HG03025 (cell line): ENCODE measurements at regions not wholly inside any gene's neighbourhood (a gene's known extent, or its start where the extent isn't known, plus 50 kb on each side); places are given as distances from the start of the nearest gene placed in this dataset.
"Not testable (repeated sequence)": the region's sequence is repeated elsewhere in the genome, so short reads cannot be mapped to it uniquely, and the experiment has no call there.

ENCODE experiments used
- ATAC-seq: cut with Tn5 transposase; IDR thresholded peaks from one replicate; pipeline ENCODE4 v1.9.1; 2021; ENCODE audit warnings: mild to moderate bottlenecking, moderate library complexity; ENCODE audit not compliant: unreplicated experiment, low FRiP score

DNA sequence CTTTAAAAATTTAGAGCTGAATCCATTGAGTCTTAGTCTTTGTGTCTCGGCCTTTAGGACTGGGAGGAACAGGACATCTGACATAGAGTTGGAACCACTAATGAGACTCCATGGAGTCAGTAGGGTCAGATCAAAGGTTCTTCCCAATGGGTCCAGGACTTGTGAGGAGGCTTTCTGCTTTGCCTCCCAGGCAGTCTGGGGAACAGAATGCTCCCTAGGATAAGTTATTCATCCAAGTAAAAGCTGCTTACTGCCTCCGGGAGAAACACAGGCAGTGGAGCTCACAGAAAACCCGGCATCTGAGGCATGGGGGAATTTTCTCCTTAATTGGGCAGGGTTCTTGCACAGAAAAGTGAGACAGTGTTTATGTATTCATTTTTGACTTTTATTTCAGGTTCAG, 216.4 kb downstream of the SEC23IP start:
- ATAC-seq = no peak

DNA sequence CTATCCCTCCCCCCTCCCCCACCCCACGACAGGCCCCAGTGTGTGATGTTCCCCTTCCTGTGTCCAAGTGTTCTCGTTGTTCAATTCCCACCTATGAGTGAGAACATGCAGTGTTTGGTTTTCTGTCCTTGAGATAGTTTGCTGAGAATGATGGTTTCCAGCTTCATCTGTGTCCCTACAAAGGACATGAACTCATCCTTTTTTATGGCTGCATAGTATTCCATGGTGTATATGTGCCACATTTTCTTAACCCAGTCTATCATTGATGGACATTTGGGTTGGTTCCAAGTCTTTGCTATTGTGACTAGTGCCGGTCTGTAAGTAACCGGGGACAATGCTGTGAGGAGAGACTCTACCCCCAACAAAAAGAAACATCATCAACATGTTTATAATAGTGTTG, 217.2 kb downstream of the SEC23IP start:
- not testable (repeated sequence) for ATAC-seq

DNA sequence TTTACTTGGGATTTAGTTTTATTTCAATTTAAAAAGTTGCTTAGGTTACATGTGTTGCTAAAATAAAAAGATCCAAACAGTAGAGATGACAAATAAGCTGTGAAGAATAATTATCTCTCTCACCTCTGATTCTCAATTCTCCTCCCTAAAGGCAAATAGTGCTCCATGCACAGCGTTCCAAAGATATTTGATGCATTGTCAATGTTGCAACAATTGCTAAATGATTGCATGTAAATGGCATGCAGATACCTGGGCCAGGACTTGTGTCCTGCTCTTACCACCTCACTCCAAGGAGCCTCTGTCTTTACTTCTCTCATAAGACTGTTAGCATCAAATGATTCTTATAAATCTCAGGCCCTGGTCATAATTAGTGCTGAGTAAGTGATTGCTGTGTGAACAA, 217.7 kb downstream of the SEC23IP start:
- ATAC-seq = no peak

DNA sequence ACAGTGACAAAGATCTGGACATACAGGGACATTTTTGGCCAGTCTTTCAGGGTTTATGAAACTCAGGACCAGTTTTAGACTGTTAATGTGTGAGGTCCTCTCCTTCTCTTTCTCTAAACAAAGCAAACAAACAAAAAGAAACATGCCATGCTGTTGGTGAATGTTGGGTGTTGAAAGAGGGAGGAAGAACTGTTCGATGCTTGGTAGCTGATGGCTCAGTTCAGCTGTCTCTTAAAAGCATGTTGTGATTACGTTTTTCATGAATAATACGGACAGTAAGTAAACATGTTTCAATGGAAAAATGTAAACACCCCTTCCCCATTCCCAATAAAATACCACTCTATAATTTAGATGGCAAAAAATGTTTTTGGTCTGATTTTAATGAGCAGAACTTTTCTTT, 219.1 kb downstream of the SEC23IP start:
- ATAC-seq = no peak

DNA sequence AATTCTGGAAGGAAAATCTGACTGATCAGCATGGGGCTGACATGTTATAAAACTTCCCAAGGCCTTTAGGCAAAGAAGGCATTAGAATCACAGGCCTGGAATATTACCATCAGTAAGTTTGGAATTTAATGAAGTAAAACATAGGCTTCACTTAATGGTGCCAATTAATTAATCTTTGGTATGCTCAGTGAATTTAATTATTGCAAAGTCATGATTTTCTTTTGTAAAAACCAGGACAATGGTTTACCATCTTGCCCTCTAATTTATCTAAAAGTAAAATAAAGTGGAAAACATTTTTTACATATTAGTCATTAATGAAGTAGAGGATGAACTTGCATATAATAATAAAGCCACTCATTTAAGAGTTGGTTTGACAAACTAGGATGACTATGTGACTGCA, 220.3 kb downstream of the SEC23IP start:
- ATAC-seq = no peak

DNA sequence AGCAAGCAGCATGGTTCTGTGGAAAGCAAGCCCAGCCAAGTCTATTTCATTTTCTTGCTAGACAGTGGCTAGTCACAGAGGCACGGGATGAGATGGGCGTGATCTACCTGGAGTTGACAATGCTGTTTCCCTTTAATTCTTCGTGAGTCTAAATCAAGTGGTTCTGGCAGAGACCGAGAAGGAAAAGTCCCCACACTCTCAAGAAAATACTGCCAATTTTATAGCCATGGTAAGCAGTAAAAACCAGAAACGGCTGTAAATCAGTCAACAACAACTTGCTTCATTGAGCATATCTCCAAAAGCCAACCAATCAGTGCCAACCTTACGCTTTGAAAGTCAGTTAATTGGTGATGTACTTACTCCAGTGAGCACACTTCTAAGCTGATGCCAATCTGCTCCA, 223.4 kb downstream of the SEC23IP start:
- no peak for ATAC-seq

DNA sequence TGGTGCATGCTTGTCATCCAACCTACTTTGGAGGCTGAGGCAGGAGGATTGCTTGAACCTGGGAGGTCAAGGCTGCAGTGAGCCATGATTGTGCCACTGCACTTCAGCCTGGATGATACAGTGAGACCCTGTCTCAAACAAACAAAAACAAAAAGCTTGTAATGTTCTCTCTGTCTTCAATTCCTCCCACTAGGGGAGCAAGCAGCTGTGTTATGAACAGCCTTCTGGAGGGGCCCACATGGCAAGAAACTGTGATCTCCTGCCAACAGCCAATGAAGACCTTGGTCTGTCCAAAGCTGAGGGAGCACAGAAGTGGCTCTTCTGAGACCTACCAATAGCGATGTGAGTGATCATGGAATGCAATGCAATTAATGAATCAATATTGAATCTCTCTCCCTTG, 229.2 kb downstream of the SEC23IP start:
- ATAC-seq = no peak

DNA sequence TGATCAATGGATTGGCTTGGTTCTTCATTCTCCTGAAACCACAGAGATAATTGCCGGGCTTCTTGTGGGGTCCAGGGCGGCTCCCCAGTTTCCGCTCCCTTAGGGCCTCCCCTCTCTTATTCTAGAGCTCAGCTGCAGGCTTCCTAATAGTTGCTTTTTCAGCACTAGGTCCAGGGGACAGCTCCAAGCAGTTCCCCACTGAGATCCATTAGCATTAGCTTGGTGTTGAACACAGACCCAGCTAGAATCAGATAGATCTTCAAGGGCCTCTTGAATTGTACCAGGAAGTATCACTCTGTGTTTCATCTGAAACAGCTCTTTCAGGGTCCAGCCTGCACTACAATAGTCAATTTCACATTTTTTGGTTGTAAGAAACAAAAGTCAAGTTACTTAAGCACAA, 238.7 kb downstream of the SEC23IP start:
- no peak for ATAC-seq

DNA sequence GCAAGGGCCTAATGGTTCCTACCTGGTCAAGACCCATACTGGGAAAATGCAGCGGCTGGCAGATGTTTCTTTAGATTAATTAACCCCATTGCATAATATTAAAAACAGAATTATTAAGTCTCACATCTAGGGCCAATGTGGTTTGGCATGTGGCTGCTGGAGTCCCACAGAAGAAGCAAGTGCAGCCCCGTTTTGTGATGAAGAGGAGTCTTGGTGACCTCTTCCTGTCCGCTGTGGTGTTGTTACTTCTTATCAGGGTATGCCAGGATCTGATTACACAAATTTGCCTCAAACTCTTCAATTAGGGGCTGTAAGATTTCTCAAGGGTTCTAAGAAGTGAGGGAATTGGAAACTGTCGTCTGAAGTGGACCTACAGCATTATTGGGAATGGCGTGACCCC, 240.3 kb downstream of the SEC23IP start:
- no peak for ATAC-seq

DNA sequence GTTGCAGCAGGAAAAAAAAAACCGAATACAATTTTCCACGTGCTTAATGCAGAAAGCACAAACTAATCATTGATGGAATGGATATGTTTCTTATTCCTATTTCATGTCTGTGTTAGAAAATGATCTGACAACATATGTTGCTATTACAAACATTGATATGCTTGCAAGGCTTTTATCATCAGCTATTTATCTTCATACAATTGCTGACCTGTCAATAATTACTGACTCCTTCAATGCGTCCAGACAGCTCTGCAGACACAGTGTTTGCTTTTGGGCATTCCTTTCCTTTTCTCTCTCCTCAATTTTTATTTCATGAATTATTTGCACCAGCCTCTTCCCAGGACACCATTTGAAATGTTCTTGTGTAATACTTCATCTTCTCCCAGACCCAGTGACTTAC, 246.2 kb downstream of the SEC23IP start:
- ATAC-seq = no peak

DNA sequence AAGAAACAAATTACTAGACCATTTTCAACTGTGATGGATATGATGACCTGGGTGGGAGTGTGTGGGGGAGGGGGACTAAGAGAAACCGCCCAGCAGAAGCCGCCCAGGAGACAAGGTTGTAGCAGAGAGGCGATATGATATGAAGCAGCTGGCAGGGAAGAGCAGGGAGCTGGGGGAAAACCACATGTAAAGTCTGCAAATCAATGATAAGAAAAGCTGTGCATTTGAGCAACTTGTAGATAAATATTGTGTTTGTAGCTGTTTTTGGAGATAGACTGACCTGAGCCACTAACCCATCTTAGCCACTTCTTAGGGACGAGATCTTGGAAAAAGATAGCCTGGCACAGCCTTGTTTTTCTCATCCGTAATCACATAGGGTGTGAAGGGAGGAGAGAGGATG, 252.6 kb downstream of the SEC23IP start:
- ATAC-seq = no peak

DNA sequence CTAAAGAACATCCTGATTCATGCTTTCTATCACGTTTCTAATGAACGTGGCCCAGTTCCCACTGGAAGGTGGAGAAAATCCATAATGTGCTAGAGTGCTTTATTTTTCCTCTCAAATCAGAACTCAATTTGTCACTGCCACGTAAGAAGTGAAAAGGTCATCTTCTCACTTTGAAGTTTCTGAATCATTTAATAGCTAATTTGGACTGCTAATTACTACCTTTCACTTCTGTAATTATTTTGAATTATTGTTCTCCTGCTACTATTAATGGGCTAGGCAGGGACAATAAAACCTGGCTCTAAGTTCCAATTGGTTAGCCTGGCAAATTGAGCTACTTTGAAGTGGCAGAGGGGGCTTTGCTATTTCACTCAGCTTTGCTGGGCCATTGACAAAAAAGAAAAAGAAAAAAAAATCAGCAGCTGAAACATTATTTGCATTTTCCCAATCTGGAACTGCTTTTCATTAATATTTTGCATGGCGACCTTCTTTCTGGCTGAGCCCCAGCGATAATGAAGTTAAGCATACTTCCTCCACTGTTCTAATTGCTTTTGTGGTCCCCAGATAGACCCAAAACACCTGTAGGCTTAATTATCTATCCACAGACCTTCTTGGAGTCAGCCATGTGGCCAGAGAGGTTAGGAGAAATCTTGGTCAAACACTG, 264.2 kb downstream of the SEC23IP start:
- no peak for ATAC-seq

DNA sequence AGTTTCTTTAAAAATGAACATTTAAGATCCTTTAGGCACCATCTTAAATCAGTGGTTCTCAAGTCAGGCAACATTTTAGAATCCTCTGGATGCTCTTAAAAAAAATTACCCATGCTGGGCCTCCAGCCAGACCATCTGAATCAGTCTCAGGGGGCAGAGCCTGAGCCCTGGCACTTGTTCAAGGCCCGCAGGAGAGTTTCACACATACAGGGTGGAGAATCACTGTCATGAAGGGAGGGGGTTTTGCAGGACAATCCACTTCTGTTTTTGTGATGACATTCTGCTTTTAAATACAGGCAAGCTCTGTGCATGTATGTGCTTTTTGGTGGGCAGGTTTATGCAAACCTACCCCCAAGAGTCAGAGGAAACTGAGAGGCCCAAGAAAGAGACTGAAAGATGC, 268.6 kb downstream of the SEC23IP start:
- no peak for ATAC-seq

DNA sequence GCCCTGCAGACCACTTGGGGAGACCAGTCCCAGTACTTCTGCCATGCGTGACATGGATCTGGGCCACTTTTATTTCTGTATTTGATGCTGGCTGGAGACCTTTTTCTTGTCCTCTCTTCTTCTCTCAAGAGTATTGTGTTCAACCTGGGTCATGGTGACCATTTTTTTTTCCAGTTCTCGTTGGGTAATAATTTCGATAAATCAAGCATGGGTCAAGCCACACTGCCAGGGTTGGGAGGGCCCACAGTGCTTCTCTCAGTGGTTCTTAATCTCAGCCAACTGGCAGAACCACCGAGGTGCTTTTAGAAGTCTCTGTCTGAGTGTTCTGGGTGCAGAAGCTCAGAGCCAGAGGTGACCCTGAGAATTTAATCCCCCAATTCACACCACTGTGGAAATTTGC, 269.9 kb downstream of the SEC23IP start:
- no peak for ATAC-seq

DNA sequence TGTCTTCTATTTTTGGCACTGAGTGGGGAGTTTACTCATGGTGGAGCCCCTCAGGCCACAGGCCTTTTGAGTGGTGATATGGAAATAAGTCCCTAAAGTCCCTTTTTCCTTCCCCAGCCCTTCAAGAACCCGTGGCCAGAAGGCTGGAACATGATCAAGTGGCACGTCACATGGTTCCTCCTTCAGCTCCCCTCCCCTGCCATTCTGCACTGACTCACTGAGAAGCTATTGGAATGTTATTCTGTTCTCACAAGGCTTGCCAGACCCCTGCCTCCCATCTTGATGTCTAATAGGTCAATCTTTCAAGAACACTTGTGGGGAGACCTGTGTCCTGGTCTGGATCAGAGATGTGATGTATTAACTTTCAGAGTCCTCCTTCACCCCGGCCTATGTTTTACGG, 279.8 kb downstream of the SEC23IP start:
- ATAC-seq = no peak

DNA sequence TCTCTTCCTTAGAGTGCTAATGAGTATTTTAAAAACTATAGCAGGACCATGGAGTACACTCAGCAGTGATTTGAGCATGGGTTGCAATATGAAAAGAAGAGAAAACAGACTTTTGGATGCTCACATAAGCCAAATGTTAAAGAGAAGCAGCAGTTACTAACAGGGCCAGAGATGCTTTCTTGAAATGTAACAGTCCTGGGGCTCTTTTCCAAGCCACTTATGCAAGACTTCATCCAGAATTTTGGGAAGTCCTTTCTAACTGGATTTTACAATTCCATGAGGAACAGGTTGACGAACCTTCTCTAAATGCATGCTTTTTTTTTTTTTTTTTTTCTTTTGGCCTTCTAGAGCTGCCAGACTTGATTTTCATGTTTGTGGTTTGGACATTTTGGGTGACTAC, 282.0 kb downstream of the SEC23IP start:
- ATAC-seq = no peak

DNA sequence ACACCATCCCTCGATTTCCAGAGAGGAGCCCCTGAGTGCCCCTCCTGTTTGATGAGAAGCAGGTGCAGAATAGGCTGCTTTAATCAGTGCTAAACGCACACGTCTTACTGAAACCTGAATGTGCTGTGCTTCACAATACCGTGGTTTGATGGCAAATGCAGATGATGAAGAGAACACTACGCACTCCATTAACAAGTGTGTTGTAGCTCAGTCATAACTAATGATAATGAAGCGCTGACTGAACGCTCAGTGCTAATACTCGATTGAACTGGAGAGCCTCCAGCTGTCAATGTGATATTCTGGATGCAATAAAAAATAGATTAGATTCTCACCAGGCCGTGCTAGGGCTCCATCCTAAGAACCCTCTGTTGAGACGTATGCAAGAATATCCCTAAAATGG, 279.7 kb upstream of the PLPP4 start:
- no peak for ATAC-seq

DNA sequence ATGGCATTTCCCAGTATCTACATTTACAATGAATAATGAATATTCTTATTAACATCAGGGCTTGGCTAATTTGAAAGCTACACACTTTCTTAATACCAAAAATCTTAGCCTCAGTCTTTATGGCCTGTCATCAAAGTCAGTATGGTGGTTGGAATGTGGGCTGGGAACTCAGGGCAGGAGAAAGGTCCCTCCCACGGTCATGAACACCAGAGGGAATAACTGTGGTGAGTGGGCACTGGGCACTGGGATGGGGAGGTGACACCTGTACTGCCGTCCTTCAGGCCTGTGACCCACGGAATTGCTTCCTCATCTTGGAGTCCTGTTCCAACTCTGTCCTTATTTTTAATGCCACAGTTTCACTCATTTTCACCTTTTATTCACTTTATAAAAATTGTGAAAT, 276.9 kb upstream of the PLPP4 start:
- no peak for ATAC-seq

DNA sequence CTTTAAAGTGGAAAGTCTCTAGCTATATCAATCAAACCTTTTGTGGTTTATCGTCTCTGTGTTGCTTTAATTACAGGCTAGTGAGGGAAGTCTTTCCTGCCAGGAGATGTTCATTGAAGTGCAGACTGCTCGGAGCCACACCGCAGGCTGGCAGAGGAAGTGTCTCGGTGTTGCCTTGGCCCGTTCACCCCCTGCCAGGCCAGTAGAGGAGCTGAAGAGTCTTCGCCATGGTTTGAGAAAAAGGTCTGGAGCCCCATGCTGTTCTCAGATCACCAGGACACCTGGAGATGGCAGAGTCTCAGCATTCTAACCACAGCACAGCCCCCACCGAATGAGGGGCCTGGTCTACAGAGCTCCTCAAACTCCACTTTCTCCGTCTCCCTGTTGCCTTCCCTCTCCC, 275.9 kb upstream of the PLPP4 start:
- no peak for ATAC-seq

DNA sequence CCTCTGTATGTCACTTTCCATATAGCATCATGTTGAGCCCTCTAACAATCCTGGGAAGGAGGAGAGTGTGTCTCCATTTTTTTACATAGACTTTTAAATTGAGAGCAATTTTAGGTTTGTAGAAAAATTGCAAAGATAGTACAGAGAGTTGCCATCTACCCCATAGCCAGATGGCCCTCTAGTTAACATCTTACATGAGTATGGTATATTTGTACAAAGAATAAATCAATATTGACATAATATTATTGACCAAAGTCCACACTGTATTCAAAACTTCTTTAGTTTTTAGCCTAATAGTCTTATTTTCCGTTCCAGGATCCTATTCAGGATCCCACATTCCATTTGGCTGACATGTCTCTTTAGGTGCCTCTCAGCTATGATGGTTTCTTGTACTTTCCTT, 274.6 kb upstream of the PLPP4 start:
- ATAC-seq = no peak

DNA sequence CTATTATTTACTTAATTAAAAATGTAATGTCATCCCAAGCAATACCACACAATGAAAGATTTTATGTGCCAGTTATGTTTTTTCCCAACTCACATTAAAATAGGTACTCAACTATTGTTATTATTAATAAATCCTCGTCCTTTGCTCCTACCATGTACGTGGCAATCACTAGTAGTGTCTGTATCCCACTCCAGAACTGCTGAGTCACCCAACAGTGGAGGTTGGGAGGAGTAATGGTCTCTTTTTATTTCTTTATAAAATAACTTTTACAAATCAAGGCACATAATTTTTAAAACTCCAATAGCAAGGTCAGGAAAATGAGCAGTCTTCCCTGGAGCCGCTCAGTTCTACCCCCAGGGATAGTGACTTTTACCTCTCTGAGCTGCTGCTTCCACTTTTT, 273.5 kb upstream of the PLPP4 start:
- ATAC-seq = no peak

DNA sequence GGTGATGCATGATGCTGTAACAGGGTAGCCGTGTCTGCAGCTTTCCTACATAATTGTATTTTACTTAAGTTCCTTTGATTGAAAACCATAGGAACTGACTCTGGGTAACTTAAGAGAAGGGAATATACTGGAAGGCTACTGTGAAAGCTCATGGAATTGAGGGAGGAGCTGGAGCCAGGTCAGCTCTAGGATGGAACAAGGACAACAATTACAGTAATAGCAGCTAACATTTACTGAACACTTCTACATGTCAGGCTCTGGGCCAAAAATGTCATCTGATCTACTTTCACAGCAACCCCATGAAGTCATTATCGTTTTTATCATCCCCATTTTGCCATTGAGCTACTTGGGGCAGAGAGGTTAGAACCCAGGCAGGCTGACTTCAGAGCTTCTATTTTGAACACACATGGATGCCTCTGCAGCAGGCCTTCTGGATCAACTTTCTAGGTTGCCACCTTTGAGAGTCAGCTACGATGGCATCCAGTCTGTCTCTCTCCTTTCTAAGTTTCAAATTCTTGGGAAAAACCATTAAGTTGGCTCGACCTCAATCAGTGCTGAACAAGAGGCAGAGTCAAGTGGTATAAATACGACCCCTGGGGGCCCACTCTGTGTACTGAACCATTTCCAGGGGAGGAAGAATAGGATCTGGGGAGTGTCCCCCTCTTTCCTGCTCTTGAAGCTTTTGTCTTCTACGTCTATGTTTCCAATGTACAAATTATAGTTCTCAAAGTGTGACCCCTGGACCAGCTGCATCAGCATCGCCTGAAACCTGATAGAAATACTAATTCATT, 272.3 kb upstream of the PLPP4 start:
- ATAC-seq = no peak
